ENCODE measurements at regions not wholly inside any gene's neighbourhood (a gene's known extent, or its start where the extent isn't known, plus 50 kb on each side); places are given as distances from the start of the nearest gene placed in this dataset.

DNA sequence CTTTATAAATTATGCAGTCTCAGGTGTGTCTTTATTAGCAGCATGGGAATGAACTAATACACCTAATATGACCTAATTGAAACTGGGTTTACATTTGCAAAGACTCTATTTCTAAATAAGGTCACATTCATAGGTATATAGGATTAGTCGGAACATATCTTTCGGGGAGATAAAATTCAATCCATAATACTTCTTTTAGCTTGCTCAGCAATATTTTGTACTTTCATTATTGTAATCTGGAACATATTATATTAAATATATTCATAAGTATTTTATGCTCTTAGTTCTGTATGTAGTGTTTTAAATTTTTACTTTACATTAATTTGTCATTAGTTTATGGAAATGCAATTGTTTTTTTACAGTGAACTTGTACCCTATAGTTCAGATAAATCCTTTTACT, 927.7 kb downstream of the CCDC85A start:
- TF ChIP-seq, protein P1, sequence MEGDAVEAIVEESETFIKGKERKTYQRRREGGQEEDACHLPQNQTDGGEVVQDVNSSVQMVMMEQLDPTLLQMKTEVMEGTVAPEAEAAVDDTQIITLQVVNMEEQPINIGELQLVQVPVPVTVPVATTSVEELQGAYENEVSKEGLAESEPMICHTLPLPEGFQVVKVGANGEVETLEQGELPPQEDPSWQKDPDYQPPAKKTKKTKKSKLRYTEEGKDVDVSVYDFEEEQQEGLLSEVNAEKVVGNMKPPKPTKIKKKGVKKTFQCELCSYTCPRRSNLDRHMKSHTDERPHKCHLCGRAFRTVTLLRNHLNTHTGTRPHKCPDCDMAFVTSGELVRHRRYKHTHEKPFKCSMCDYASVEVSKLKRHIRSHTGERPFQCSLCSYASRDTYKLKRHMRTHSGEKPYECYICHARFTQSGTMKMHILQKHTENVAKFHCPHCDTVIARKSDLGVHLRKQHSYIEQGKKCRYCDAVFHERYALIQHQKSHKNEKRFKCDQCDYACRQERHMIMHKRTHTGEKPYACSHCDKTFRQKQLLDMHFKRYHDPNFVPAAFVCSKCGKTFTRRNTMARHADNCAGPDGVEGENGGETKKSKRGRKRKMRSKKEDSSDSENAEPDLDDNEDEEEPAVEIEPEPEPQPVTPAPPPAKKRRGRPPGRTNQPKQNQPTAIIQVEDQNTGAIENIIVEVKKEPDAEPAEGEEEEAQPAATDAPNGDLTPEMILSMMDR (IDR thresholded peaks at IDR 0.05; ENCODE audit: low read length) = no peak
- TF ChIP-seq EZH2 (optimal IDR thresholded peaks at IDR 0.05; ENCODE audit: low read depth, low read length) = no peak
